Stimulated activated naive CD8-positive, alpha-beta T cell treated with anti-CD3 and anti-CD28 coated beads, Interleukin-15, Interleukin-2, amounts not matched to agents 100 U/mL and 50 U/mL, for 24 hours (primary cell): ENCODE measurements at regions not wholly inside any gene's neighbourhood (a gene's known extent, or its start where the extent isn't known, plus 50 kb on each side); places are given as distances from the start of the nearest gene placed in this dataset.

Source experiments
- ATAC-seq: fragments of 150-1000 bp; cut with Tn5 transposase; one replicate; pipeline ENCODE4 v1.10.0; 2021
- DNase-seq: peaks from one replicate; pipeline ENCODE4 v3.0.0; 2021

DNA sequence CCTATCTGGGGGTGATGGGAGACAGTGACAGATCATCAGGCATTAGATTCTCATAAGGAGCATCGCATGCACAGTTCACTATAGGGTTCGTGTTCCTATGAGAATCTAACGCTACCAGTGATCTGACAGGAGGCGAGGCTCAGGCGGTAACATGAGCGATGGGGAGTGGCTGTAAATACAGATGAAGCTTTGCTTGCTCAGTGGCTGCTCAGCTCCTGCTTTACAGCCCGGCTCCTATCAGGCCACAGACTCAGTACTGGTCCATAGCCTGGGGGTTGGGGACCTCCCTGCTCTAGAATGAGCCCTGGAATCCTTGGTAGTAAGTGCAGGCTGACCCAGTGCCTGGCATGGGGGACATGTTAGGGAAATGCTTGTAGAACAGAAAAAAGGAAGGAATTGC, 426.0 kb downstream of the TYW1 start:
- ATAC-seq (no peak), DNase-seq (no peak)

DNA sequence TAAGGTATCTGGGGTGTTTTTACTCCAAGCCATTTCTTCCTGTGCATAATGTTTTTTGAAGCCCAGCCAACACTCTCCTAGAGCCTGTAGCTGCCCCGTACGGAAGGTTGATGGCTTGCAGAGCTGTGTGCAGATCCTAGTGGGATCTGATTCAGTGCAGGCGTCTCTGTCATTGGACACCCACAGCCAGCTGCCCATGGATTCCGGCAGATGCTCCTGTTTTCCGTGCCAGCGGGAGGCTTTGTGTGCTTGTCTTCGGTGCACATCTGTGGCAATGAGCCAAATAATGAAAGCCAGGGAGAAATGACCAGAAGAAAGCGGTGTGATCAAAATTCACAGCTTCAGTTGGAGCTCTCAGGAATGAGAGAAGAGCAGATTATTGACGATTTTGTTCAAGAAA, 426.4 kb downstream of the TYW1 start:
- DNase-seq (no peak), ATAC-seq (no peak)

DNA sequence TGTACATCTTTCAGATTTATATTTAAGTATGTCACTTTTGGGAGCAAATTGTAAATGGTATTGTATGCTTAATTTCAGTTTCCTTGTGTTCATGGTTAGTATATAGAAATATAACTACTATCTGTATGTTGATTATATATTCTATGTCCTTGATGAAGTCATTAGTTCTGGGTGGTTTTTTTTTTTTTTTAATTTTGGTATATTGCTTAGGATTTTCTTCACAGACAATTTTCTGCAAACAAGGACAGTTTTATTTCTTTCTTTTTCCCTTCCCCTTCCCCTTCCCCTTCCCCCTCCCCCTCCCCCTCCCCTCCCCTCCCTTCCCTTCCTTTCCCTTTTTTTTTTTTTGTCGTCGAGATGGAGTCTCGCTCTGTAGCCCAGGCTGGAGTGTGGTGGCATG, 430.0 kb downstream of the TYW1 start:
- ATAC-seq (no peak), DNase-seq (no peak)

DNA sequence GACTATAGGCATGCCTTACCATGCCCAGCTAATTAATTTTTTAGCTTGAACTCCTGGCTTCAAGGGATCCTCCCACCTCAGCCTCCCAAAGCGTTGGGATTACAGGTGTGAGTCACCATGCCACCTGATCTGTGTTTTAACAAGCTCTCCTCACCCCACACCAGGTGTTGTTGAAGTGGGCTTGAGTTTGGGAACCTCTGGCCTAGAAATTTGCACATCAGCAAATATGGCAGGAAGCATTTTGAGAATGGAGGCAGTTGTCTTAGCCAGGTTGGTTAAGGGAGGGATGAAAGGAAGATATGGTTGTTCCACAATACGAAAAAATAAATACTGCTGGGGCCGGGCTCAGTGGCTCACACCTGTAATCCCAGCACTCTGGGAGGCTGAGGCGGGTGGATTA, 433.1 kb downstream of the TYW1 start:
- ATAC-seq, result no peak
- DNase-seq, result no peak

DNA sequence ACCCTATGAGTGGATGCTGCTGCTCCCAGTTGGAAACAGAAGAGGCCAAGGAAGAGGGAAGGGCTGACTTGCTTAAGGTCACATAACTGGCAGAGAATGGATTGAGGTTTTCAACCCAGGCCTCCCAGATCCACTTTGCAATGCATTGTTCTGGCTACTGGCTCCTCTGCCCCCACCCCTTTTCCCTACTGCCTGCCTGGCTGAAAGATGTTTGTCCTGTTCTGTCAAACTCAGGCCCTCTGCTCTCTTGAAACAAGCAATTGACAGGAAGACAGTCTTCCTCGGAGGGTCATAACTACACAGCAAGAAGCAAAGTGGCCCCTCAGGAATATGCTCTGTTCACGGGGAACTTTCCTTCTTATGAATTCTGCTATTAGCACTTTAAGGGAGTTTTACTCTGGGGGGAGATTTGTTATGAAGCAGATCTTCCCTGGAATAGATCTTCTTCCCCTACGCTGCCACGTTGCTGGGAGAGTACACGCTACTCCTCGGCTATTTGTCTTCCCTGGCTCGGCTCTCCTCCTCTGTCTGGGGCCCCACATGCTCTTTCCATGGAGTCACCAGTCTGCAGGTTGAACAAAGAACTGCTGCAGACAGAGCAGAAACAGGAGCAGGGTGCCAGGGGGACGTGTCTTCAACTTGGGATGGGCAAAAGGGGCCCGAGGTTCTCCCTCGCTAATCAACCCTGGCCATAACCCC, 436.1 kb downstream of the TYW1 start:
- ATAC-seq, result no peak
- no peak for DNase-seq

DNA sequence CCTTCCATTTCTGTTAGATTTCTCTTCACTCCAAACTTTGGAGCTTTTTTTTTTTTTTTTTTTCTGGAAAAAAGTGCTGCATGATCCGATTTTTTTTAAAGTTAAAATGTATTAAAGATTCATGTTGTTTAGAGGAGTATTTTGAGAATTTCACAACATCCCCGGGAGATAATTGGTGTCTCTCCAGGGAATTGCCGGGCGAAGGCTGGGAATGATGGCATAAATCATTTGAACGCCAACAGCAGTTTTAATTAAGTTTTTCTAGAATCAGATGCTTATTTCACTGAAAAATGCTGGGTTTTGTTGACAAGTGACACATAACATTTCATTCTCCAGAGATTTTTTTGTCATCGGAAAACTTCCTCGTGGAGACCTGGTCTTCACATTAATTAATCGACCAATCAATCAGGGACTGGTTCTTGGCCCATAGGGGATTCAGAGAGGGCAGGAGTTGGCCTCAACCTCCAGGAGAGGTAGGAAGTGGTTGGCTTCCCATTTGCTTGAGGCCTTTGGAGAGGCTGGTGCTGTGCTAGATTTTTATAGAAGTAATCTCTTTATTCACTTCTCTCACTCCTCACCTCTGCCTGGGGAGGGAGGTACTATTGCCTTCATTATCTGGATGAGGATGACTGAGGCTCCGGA, 439.4 kb downstream of the TYW1 start:
- ATAC-seq (no peak), DNase-seq (no peak)

DNA sequence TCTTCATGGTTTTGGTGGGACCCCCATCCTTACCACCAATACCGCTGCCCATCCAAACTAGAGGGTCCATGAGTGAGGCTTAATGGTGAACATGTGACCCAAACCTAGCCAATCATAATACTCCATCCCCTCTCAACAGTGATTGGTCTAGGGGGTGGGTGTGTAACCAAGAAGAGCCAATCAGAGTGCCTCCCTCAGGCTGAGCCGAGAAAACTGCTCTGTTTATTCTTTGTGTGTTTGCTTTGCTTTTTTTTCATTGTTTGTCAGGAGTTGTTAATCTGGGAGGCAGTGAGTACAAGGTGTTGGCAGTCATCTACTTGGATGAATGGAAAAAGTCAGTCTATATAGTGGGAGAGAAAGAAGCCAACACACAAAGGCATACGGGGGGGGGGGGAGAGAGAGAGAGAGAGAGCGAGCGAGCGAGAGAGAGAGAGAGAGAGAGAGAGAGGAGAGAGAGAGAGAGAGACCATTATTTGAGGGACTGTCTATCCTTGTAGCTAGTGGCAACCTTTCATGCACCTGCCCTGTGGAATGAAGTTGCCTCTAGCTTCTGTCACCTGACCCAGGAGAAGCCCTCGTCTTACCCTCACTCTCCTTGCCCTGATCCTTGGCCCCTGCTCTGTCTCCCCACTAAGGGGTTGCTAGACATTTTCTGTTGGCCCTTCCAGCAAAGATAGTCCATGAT, 441.7 kb downstream of the TYW1 start:
- no peak for DNase-seq
- no peak for ATAC-seq

DNA sequence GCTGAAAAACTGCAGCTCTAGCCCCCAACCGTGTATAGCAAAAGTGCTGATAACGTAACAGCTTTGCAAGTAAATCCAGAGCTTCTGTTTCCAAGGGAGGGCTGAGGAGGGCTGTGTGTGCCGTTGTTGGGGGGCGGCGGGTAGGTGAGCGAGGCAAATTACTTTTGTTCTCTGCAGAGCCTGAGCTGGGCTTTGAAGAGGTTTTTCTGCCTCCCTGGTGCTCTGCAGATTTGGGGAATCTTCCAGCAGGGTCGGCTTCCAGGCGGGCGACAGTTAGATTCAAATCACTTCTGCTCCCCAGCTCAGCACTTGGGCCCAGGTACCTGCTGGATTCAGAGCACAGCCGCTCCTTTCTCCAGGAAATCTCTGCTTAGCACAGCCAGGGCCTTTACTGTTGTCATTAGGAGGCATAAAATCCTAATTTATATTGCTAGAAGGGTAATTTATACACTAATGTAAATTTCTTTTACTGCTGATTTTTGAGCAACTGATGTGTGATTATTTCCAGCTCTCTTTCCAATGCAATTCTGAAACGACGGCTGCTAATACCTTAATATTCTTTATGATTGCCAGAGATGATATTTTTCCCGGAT, 442.4 kb downstream of the TYW1 start:
- no peak for ATAC-seq
- DNase-seq, result no peak

DNA sequence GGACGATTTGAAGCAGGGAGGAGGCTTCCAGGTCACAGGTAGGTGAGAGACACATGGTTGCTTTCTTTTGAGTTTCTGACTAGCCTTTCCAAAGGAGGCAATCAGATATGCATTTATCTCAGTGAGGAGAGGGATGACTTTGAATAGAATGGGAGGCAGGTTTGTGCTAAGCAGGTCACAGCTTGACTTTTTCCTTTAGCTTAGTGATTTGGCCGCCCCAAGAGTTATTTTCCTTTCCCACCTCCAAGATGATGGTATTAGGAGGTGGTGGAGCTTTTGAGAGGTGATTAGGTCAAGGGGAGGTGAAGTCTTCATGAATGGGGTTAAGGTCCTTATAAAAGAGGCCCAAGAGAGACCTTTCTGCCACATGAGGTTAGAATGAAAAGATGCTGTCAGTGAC, 443.7 kb downstream of the TYW1 start:
- ATAC-seq (no peak), DNase-seq (no peak)

DNA sequence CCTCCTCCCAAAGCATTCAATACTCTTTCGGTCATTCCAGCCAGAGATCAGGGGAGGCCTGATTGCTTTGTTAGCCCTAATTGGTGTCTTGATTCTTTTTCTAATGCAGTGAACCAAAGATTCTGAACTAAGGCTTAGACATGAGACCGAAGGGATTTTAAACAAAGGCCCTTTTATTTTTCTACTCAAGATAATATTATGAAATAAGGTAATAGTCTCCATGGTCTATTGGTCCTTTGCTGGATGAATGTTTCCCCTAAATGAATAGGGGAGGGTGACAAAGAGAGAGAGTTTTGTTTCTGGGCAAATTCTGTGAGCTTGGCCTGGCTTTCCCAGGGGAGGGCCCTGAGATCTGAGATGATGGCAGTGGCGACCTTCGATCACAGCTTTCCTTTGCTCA, 449.1 kb downstream of the TYW1 start:
- DNase-seq, result no peak
- ATAC-seq, result no peak

DNA sequence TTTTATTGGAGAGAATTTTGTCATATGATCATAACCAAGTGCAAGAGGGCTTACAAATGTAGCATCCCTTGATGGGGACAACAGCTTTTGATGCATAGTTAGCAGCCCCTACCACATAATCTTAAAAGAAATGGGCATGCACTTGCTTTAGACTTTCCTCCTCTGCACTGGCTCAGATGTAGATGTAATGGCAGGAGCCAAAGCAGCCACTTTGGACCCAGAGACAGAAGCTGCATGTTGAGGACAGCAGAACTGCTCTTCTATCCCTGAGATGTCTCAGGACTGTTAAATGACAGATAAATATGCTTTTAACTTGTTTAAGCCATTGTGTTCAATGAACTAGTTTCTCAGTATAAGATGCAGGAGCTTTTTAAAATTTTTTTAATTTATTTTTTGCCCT, 450.7 kb downstream of the TYW1 start:
- no peak for ATAC-seq
- DNase-seq, result no peak

DNA sequence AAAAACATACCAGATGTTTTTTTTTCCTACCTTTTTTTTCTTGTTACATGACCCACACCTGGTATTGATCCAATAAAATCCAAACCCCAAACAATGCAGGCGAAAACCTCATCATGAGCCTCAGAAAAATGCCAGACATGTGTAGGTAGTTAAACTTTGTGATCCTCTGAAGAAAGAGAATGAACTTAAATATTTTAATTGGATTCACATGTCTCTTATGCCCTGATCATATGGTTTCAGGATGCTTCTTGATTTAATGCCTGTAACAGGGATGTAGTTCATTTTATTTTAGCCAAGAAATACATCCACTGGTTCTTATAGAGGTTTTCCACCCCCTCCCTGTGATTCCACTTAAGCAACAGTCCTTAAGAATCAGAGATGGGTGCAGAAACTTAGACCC, 451.6 kb downstream of the TYW1 start:
- DNase-seq, result no peak
- ATAC-seq, result no peak

DNA sequence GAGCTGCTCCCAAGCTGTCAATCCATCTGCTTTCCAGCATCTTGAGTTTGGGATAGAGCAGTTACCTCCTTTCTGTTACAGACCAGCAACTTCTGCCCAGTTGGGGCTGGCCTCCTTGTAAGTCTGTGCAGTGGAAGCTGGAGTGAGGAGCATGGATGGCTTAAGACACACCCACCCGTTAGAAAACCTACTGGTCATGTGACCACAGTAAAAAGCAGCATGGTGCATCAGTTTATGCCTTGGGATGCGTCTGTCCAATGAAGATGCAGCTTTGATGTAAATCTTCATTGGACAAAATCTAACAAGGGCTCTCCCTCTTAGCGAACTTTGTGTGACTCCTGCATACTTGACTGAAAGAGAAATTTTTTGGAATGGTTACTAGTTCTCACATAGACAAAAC, 453.5 kb downstream of the TYW1 start:
- DNase-seq, result no peak
- ATAC-seq, result no peak

DNA sequence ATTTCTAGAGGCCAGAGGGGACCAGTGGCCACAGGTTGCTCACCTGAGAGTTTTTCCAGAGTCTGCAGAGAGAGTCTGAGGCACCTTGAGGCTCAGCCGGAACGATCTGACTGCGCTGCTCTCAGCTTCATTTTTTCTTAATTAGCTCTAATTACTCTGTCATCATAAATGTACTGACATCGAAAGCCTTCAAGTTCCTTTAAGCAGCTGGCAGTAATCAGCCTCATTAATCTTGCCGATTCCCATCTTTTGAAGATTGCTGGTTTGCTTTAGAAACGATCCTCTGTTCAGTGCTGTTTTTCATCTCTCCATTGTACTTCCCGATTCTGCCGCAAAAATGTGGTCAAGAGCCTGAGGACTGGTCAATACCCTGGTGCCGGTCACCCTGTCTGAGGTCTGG, 454.7 kb downstream of the TYW1 start:
- DNase-seq (no peak), ATAC-seq (no peak)

DNA sequence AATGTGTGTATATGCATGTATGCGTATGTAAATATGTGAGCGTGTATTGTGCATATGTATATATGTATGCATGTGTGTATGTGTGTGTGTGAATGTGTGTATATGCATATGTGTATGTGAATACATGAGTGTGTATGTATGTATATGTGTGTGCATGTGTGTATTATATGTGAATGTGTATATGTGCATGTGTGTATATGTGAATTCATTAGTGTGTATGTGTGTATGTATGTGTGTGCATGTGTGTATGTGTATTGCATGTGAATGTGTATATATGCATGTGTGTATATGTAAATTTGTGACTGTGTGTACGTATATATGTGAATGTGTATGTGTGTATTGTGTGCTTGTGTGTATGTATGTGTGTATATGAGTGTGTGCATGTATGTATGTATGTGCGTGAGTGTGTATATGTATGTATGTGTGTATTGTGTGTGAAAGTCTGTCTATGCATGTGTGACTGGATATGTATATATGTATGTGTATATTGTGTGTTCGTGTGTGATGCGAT, 455.9 kb downstream of the TYW1 start:
- ATAC-seq (no peak), DNase-seq (no peak)

DNA sequence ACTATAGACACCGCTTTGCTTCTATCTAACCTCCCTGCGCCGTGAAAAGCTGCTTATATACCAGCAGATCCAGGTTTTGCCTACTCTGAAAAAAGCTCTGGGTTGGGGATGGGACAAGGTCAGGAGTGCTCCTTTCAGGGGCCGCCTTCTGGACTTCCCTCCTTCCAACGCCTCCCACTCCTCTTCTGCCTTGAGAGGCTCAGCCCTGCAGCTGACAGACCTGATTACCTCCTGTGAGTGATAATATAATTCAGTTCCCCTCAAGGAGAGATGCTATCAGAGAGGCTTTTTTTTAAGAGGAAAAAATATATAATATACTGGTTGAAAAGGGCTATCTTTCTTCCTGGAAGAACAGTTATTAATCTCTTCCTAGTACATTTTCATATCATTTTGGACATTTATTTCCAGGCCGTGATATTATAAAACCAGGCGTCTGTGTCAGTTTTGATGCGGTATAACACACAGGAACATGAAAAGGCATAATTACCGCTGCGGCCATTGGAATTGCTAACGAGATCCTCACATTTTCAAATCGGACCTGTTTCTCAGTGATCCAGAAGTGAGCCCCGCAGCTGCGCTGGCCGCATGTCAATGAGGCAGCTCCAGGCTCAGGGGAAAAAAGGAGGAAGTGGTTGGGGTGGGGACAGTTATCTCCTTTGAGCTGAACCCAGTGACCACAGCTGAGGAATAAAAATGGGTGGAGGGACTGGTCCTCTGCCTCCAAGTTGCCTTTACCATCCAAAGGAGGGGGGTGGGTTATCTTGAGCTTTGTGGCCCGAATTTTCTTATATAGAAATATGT, 457.1 kb downstream of the TYW1 start:
- DNase-seq (no peak), ATAC-seq (no peak)

DNA sequence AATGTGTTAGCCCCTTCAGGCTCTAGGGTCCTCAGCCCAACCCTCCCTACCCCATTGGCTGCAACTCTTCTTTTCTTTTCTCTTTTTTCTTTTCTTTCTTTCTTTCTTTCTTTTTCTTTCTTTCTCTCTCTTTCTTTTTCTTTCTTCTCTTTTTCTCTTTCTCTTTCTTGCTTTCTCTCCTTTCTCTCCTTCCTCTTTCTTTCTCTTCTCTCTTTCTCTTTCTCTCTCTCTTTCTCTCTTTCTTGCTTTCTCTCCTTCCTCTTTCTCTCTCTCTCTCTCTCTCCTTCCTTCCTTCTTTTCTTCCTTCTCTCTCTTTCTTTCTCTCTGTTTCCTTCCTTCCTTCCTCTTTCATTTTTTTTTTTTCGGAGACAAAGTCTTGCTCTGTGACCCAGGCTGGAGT, 458.9 kb downstream of the TYW1 start:
- ATAC-seq, result no peak
- no peak for DNase-seq

DNA sequence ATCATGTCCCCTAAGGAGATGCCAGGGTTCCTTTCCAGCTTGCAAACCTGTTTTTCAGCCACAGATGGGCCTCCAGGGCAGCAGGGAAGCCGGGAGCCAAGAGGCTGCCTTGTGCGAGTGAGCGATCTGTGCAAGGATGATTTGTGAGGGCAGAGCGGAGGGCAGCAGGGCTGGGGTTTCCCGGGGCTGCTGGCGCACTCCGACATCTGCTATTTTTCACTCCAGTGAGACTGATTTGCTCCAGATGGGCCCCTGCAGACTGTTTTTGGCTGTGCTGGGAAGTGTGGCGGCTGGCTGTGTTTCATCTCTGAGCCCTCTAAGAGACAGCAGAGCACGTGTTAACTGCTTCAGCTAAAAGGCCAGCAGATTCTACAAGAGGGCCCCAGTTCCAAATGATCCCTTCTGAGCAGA, 466.2 kb downstream of the TYW1 start:
- no peak for DNase-seq
- ATAC-seq, result no peak

DNA sequence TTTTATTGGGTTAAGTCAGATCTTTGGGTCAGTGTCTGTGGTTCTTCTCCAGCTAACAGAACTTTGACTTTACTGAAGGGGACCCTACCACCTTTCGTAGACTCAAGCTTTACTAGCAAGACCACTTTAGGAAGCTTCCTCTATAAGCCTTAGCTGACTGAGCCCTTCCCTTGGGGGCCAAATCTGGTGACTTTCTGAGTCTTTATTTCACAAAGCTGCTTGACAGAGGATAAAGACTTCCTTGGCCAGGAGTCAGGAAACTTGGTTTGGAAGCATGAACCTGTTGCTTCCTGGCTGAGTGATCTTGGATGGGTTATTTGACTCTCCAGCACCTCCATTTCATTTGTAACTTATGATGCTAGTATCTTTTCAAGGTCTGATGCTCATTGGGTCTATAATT, 466.7 kb downstream of the TYW1 start:
- DNase-seq, result no peak

DNA sequence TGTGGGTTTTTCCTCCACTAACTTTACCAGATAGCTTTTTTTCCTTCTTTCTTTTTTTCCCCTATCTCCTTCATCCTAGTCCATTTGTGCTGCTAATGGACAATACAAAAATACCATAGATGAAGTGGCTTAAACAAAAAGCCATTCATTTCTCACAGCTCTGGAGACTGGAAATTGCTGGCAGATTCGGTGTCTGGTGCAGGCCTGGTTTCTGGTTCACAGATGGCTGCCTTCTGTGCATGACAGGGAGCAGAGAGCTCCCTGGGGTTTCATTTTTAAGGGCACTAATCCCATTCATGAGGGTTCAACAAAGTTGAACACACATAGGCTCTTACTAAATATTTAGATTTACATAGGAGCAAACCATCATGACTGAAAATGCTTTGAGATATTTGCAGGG, 467.4 kb downstream of the TYW1 start:
- DNase-seq (no peak), ATAC-seq (no peak)

More for the DNA sequence above, 466.7 kb downstream of the TYW1 start:
- ATAC-seq, result no peak

DNA sequence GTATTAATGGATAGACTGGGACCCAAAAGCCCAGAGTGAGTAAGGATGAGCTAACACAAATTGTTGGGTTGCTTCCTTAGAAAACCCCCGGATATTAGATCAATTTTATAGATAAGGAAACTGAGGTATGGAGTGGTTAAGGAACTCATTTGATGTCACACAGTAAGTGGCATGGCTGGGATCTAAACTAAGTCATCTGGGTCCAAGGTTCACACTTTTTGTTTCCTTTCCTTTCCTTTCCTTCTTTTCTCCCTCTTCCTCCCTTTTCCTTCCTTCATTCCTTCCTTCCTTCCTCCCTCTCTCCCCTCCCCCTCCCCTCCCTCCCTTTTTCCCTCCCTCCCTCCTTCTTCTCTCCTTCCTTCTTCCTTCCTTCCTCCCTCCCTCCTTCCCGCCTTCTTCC, 469.5 kb downstream of the TYW1 start:
- DNase-seq (no peak), ATAC-seq (no peak)

DNA sequence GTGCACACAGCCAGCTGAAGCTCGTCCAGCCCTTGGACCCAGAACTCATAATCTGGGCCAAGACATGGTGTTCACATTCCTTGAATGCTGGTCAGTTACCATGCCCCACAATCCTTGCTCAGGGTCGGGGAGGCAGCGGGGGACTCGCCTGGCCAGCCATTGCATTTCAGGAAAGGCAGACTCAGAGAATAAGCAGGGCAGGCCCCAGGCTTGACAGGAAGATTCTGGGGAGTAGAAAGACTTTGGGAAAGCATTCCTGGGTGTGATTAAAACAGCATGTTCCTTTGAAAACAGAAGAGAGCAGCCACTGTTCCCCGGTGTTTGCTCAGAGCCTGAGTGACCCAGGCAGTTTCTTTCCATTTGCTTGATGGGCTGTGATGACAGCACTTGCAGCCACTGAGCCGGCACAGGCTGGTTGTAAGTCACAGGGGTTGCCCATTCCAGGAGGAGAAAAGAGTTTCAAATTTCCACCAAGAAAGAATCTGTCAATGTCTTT, 473.7 kb downstream of the TYW1 start:
- DNase-seq, result no peak
- ATAC-seq, result no peak
